ENCODE measurements at regions not wholly inside any gene's neighbourhood (a gene's known extent, or its start where the extent isn't known, plus 50 kb on each side); places are given as distances from the start of the nearest gene placed in this dataset.

GRCh38 chr15:35166730-35167359 is 81.8 kb upstream of the NANOGP8 start:
- DNase-seq: no peak

- no peak for DNase-seq
Observed at GRCh38 chr15:35161694-35162093, 76.6 kb upstream of the NANOGP8 start.

- DNase-seq: no peak
Observed at GRCh38 chr15:35159170-35159569, 74.1 kb upstream of the NANOGP8 start.

DNA sequence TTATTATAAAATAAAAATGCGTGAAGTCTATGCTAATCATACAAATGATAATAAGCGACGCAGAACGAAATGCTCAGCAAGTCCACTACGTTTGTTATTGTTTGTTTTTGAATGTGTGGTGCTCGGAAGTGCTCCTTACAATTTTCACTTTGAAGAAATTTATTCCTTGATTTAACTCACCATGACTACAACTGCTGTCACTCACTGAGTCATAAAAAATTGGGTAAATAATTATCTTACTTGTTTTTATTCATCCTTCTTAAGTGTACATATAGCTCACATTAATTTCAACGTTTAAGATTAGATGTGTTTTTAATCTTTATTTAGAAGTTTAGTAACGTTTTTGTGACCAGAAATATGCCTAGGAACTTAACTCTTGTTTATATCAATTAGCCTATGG is 66.7 kb upstream of the NANOGP8 start:
- no peak for DNase-seq

DNA sequence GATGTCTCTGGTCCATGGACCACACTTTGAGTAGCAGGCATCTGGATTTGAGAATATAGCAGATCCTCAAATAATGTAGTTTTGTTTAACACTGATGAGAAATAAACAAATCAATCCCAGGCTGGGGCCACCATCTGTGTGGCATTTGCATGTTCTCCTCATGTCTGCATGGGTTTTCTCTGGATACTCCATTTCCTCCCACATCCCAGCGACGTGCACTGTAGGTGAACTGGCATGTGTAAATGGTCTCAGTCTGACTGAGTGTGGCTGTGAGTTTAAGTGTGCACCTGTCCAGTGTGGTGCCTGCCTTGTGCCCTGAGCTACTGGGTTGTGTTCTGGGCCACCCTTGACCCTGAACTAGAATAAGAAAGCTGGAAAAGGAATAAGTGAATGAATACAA is 66.3 kb upstream of the NANOGP8 start:
- no peak for DNase-seq

- DNase-seq: no peak
Observed at GRCh38 chr15:35150361-35150760, 65.3 kb upstream of the NANOGP8 start.

GRCh38 chr15:35145336-35145735 is 60.2 kb upstream of the NANOGP8 start:
- peak in 1 of 58 donors; percentile 3 for DNase-seq

GRCh38 chr15:35142578-35142977 is 57.5 kb upstream of the NANOGP8 start:
- DNase-seq: no peak

- DNase-seq: no peak
Observed at GRCh38 chr15:35141743-35142471, 56.8 kb upstream of the NANOGP8 start.

DNA sequence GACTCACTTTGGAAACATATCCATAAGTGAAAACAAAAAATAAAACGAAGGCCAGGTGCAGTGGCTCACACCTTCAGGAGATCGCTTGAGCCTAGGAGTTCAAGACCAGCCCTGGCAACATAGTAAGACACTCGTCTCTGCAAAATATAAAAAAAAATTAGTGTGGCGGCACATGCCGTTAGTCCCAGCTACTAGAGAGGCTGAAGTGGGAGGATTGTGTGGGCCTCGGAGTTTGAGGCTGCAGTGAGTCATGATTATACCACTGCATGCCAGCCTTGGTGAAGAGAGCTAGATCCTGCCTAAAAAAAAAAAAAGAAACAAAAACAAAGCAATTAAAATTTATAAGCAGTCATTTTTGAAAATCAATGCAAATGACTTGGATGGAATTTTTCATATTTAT is 54.7 kb upstream of the NANOGP8 start:
- DNase-seq: peak in 1 of 58 donors; percentile 7

DNA sequence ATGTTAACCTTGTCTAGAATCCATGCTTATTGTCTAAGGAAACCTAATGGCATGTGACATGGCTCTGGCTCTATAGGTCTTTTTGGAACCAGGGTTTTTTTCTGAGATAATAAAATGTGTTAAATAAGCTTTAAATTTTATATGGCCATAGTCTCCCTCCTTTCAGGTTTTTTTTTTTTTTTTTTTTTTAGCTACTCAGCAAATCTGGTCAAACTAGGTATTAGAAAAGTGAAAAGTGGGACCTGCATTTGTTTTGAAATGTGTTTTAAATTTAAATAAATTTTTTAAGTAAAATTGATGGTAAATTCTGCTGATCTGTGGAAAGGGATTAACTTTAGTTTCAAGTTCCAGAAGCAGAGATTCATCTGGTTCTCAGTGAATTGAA is 52.1 kb upstream of the NANOGP8 start:
- no peak for DNase-seq

- DNase-seq: no peak
Observed at GRCh38 chr15:35136321-35137189, 51.5 kb upstream of the NANOGP8 start.
